ENCODE measurements at regions not wholly inside any gene's neighbourhood (a gene's known extent, or its start where the extent isn't known, plus 50 kb on each side); places are given as distances from the start of the nearest gene placed in this dataset.

DNA sequence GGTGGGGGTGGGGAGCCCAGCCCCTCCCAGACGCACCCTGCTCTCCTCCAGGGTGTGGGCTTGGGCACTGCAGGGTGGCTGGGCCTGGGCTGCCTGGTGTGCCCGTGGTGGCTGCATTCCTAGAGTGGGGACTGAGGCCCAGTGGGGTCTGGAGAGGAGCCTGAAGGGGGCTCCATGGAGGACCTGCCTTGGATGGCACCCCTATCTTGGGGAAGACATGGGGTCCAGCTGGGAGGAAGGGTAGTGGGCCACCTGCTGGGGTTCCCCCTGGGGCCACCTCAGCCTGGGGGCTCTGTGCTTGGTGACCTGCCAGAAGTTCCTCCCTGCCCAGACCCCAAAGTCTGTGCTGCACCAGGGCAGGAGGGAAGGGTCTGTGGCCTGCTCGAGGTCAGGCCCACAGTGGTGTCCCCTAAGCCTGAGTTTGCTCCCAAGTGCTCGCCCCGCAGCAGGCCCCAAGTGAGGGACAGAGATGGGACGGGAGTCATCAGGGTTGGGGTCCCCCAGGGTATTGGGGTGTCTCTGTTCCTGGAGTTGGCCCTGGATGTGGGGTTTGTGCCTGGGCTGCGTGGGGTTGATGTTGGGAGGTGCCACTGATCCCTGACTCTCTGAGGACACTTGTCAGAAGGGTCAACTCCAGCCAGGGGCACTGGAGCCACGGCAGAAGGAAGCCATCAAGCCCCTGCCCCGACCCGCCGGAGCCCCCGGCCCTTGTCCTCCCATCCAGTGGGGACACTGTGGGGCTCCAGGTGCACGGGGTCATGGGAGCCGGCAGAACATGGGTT lies 382.9 kb downstream of the TMEM121 start:
- TF ChIP-seq, protein P1, sequence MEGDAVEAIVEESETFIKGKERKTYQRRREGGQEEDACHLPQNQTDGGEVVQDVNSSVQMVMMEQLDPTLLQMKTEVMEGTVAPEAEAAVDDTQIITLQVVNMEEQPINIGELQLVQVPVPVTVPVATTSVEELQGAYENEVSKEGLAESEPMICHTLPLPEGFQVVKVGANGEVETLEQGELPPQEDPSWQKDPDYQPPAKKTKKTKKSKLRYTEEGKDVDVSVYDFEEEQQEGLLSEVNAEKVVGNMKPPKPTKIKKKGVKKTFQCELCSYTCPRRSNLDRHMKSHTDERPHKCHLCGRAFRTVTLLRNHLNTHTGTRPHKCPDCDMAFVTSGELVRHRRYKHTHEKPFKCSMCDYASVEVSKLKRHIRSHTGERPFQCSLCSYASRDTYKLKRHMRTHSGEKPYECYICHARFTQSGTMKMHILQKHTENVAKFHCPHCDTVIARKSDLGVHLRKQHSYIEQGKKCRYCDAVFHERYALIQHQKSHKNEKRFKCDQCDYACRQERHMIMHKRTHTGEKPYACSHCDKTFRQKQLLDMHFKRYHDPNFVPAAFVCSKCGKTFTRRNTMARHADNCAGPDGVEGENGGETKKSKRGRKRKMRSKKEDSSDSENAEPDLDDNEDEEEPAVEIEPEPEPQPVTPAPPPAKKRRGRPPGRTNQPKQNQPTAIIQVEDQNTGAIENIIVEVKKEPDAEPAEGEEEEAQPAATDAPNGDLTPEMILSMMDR (IDR thresholded peaks at IDR 0.05), result no peak
- TF ChIP-seq POLR2A (IDR thresholded peaks at IDR 0.05), result no peak
